ENCODE measurements at regions not wholly inside any gene's neighbourhood (a gene's known extent, or its start where the extent isn't known, plus 50 kb on each side); places are given as distances from the start of the nearest gene placed in this dataset.

DNA sequence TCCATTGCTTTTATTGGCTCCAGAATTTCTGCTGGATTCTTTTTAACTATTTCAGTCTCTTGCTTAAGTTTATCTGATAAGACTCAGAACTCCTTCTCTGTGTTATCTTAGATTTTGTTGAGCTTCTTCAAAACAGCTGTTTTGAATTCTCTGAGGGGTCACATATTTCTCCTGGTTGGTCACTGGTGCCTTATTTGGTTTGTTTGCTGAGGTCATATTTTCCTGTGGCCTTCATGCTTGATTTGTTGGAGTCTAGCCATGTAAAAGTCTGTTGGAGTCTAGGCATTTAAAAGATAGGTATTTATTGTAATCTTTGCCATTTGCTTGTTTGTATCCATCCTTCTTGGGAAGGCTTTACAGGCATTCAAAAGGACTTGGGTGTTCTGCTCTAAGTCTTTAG, 398.7 kb downstream of the DSEL start:
- no peak overlapping the region for H3K4me3 ChIP-seq (ENCODE audit: low read depth, low read length)
- in situ Hi-C loops (cut with HindIII; ENCODE audit: low sequenced_read_pairs) = no loop called here
- TF ChIP-seq, protein P1, sequence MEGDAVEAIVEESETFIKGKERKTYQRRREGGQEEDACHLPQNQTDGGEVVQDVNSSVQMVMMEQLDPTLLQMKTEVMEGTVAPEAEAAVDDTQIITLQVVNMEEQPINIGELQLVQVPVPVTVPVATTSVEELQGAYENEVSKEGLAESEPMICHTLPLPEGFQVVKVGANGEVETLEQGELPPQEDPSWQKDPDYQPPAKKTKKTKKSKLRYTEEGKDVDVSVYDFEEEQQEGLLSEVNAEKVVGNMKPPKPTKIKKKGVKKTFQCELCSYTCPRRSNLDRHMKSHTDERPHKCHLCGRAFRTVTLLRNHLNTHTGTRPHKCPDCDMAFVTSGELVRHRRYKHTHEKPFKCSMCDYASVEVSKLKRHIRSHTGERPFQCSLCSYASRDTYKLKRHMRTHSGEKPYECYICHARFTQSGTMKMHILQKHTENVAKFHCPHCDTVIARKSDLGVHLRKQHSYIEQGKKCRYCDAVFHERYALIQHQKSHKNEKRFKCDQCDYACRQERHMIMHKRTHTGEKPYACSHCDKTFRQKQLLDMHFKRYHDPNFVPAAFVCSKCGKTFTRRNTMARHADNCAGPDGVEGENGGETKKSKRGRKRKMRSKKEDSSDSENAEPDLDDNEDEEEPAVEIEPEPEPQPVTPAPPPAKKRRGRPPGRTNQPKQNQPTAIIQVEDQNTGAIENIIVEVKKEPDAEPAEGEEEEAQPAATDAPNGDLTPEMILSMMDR (IDR thresholded peaks at IDR 0.05; ENCODE audit: low read depth, low read length) = no peak
- DNase-seq (ENCODE audit: low read depth, low spot score) = peak; percentile 4

DNA sequence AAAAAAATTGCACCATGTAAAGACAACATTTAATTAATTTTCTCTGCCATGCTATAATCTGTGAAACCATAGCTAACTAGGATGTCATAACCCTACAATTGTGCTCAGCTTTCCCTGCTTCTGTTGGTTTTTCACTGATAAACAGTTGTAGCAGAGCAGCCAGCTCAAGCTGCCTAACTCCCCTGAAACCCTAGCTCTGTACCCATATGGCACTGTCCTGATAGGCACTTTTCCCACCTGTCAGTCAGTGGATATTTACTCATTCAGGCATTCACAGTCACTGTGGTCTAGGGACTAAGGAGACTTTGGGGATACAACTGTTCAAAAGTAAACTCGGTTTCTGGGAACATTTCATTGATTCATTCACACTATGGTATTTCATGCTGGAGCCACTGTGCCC, 407.0 kb downstream of the DSEL start:
- DNase-seq (ENCODE audit: low read depth, low spot score) = no peak
- TF ChIP-seq, protein P1 (IDR thresholded peaks at IDR 0.05; ENCODE audit: low read depth, low read length) = no peak
- no peak overlapping the region for H3K4me3 ChIP-seq (ENCODE audit: low read depth, low read length)
- in situ Hi-C loops (cut with HindIII; ENCODE audit: low sequenced_read_pairs) = no loop called here

DNA sequence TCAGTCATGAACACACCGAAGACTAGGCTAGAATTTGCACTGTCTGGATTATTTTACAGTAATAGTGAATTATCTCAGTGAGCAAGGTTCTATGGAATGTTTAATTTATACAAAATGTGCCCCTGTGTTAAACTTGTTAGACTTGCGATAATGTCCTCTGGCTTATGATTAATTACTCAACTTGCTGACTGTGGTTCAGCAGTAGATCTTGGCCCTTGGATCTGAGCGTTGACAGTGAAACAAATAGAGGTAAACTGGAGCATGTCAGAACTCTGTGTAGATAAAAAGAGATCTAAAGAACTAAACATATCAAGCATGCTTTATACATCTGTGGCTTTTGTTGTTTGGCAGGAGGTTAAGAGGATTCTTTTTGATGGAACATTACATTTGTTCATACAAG, 407.6 kb downstream of the DSEL start:
- TF ChIP-seq, protein P1 (IDR thresholded peaks at IDR 0.05; ENCODE audit: low read depth, low read length) = no peak
- in situ Hi-C loops (cut with HindIII; ENCODE audit: low sequenced_read_pairs) = no loop called here
- H3K4me3 ChIP-seq (ENCODE audit: low read depth, low read length) = no peak overlapping the region
- no peak for DNase-seq (ENCODE audit: low read depth, low spot score)

DNA sequence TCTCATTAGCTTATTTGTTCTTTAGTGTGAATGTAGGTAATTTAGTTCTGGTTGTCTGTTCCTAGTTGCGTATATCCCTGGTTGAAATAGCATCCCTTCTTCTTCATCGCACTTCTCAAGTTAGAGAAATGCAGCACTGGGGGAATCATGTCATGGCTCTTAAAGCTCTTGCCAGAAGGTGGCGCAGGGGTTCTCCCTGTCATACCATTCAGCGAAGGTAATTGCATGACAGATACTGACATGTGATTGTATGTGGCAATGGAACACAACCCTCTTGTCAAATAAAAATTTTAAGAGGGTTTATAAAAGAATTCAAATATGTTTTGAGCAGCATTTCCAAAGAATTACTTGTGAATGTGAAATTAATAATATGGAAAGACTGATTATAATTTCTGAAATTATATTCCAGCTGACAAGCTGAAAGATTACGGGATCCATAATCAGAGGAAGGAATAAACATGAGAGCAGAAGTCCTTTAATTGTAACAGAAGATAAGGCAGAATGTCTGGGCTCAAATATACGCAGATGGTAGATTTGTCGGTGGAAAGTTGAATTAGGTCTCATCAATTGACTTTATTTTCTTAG, 411.7 kb downstream of the DSEL start:
- in situ Hi-C loops (cut with HindIII; ENCODE audit: low sequenced_read_pairs) = no loop called here
- DNase-seq (ENCODE audit: low read depth, low spot score) = peak; percentile 61
- TF ChIP-seq, protein P1 (IDR thresholded peaks at IDR 0.05; ENCODE audit: low read depth, low read length) = peak; percentile 87
- no peak overlapping the region for H3K4me3 ChIP-seq (ENCODE audit: low read depth, low read length)

DNA sequence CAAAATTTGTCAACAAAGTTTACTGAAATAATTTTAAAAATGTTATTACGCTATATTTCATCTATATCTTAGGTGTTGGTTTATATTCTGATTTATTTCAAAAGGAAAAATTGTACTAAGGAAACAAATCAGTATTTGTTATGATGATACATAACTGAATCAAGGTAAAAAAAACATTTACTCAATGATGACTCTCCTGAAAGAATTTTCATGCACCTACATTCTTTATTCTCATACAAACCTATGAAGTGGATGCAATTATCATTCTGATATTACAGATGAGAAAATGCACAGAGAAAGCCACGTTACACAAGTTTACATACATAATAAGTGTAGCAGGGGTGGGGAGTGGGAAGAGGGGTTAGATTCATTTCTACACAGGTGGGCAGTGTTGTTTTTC, 422.4 kb downstream of the DSEL start:
- no peak for DNase-seq (ENCODE audit: low read depth, low spot score)
- in situ Hi-C loops (cut with HindIII; ENCODE audit: low sequenced_read_pairs) = no loop called here
- H3K4me3 ChIP-seq (ENCODE audit: low read depth, low read length) = no peak overlapping the region
- TF ChIP-seq, protein P1 (IDR thresholded peaks at IDR 0.05; ENCODE audit: low read depth, low read length) = no peak

DNA sequence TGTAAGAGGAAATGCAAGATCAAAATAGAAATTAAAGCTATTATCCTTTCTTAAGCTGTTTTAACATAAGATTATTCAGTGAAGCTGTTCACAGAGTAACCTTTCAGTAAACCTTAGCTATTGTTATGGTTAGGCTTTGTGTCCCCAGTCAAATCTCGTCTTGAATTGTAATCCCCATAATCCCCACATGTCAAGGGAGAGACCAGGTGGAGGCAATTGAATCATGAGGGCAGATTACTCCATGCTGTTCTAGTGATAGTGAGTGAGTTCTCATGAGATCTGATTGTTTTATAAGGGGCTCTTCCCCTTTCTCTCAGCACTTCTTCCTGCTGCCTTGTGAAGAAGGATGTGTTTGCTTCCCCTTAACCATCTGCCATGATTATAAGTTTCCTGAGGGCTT, 424.4 kb downstream of the DSEL start:
- in situ Hi-C loops (cut with HindIII; ENCODE audit: low sequenced_read_pairs) = no loop called here
- TF ChIP-seq, protein P1 (IDR thresholded peaks at IDR 0.05; ENCODE audit: low read depth, low read length) = no peak
- H3K4me3 ChIP-seq (ENCODE audit: low read depth, low read length) = no peak overlapping the region
- no peak for DNase-seq (ENCODE audit: low read depth, low spot score)
